ENCODE measurements at regions not wholly inside any gene's neighbourhood (a gene's known extent, or its start where the extent isn't known, plus 50 kb on each side); places are given as distances from the start of the nearest gene placed in this dataset.

DNA sequence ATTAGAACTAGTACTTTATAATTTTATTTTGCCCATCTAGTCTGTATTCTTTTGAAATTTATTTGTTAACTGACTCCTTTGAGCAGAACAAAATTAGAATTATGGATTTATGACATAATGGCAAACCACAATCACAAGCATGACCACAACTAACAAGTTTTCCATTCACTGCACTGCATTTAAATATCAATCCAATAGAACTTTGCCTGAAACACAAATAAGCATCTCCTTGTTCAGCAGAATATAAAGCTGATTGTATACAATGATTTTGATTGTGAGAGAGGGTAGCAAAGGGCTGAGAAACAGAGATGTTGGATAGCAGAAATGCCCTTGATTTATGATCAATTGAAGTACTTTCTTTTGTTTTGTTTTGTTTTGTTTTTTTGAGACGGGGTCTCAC is 495.5 kb upstream of the RGS18 start:
- TF ChIP-seq, protein P1, sequence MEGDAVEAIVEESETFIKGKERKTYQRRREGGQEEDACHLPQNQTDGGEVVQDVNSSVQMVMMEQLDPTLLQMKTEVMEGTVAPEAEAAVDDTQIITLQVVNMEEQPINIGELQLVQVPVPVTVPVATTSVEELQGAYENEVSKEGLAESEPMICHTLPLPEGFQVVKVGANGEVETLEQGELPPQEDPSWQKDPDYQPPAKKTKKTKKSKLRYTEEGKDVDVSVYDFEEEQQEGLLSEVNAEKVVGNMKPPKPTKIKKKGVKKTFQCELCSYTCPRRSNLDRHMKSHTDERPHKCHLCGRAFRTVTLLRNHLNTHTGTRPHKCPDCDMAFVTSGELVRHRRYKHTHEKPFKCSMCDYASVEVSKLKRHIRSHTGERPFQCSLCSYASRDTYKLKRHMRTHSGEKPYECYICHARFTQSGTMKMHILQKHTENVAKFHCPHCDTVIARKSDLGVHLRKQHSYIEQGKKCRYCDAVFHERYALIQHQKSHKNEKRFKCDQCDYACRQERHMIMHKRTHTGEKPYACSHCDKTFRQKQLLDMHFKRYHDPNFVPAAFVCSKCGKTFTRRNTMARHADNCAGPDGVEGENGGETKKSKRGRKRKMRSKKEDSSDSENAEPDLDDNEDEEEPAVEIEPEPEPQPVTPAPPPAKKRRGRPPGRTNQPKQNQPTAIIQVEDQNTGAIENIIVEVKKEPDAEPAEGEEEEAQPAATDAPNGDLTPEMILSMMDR (IDR thresholded peaks at IDR 0.05 in 8 of 11, conservative IDR thresholded peaks at IDR 0.05 in 3 of 11) = no peak
- TF ChIP-seq POLR2A (IDR thresholded peaks at IDR 0.05) (no peak), POLR2AphosphoS5 (IDR thresholded peaks at IDR 0.05) (no peak)
